H9 (cell line): ENCODE measurements at regions not wholly inside any gene's neighbourhood (a gene's known extent, or its start where the extent isn't known, plus 50 kb on each side); places are given as distances from the start of the nearest gene placed in this dataset.

Experiments used
- DNase-seq: peaks from one replicate; pipeline ENCODE4 v3.0.0-alpha.2; 2017
- H2AFZ ChIP-seq: one replicate; pipeline ENCODE4 v1.6.1; 2013; ENCODE audit warnings: mild to moderate bottlenecking, low read length, control low read depth, moderate library complexity
- H2AK5ac ChIP-seq: 2 replicates; pipeline ENCODE4 v1.6.1; 2013; ENCODE audit warnings: low read length, control low read depth, mixed read lengths; ENCODE audit not compliant: insufficient read length
- H2BK120ac ChIP-seq: one replicate; pipeline ENCODE4 v1.6.1; 2013; ENCODE audit warnings: low read depth, mild to moderate bottlenecking, low read length, control low read depth, inconsistent platforms; ENCODE audit not compliant: poor library complexity, severe bottlenecking
- H2BK12ac ChIP-seq: 2 replicates; pipeline ENCODE4 v1.6.1; 2013; ENCODE audit warnings: low read length, control low read depth, mixed read lengths, low read depth; ENCODE audit not compliant: insufficient read length
- H2BK15ac ChIP-seq: 2 replicates; pipeline ENCODE4 v1.6.1; 2013; ENCODE audit warnings: low read depth, low read length, control low read depth
- H2BK20ac ChIP-seq: one replicate; pipeline ENCODE4 v1.6.1; 2013; ENCODE audit warnings: low read depth, mild to moderate bottlenecking, low read length, control low read depth, inconsistent platforms; ENCODE audit not compliant: poor library complexity, severe bottlenecking
- H2BK5ac ChIP-seq: 2 replicates; pipeline ENCODE4 v1.6.1; 2013; ENCODE audit warnings: low read length, control low read depth, mixed read lengths; ENCODE audit not compliant: insufficient read length
- H3K14ac ChIP-seq: 2 replicates; pipeline ENCODE4 v1.6.1; 2013; ENCODE audit warnings: low read length, control low read depth; ENCODE audit not compliant: insufficient read depth
- H3K18ac ChIP-seq: 2 replicates; pipeline ENCODE4 v1.6.1; 2013; ENCODE audit warnings: low read depth, mild to moderate bottlenecking, mixed read lengths, low read length, control low read depth; ENCODE audit not compliant: insufficient read length
- H3K23ac ChIP-seq: 2 replicates; pipeline ENCODE4 v1.6.1; 2013; ENCODE audit warnings: low read length, control low read depth, mixed read lengths, low read depth; ENCODE audit not compliant: insufficient read length
- H3K23me2 ChIP-seq: 2 replicates; pipeline ENCODE4 v1.6.1; 2013; ENCODE audit warnings: low read depth, mild to moderate bottlenecking, mixed read lengths, low read length, control low read depth; ENCODE audit not compliant: insufficient read length, poor library complexity, severe bottlenecking
- H3K27ac ChIP-seq: 2 replicates; pipeline ENCODE4 v1.5.1; 2013; ENCODE audit warnings: low read length, control low read depth, mixed read lengths, low read depth; ENCODE audit not compliant: insufficient read length
- H3K27me3 ChIP-seq: 2 replicates; pipeline ENCODE4 v1.6.1; 2013; ENCODE audit warnings: low read length, control low read depth, inconsistent platforms; ENCODE audit not compliant: insufficient read depth
- H3K4ac ChIP-seq: 2 replicates; pipeline ENCODE4 v1.6.1; 2013; ENCODE audit warnings: low read depth, mild to moderate bottlenecking, control low read depth, inconsistent platforms, low read length, moderate library complexity
- H3K4me1 ChIP-seq: 2 replicates; pipeline ENCODE4 v1.6.1; 2013; ENCODE audit warnings: low read length, control low read depth, inconsistent platforms; ENCODE audit not compliant: insufficient read depth
- H3K4me2 ChIP-seq: 2 replicates; pipeline ENCODE4 v1.6.1; 2013; ENCODE audit warnings: low read length, control low read depth, mixed read lengths; ENCODE audit not compliant: insufficient read length, insufficient read depth
- H3K56ac ChIP-seq: 2 replicates; pipeline ENCODE4 v1.6.1; 2013; ENCODE audit warnings: low read depth, mild to moderate bottlenecking, mixed read lengths, low read length, control low read depth; ENCODE audit not compliant: insufficient read length
- H3K79me1 ChIP-seq: 2 replicates; pipeline ENCODE4 v1.6.1; 2013; ENCODE audit warnings: low read depth, mild to moderate bottlenecking, moderate library complexity, low read length, control low read depth, inconsistent platforms; ENCODE audit not compliant: insufficient read depth, poor library complexity, severe bottlenecking
- H3K79me2 ChIP-seq: 2 replicates; pipeline ENCODE4 v1.6.1; 2013; ENCODE audit warnings: low read length, control low read depth, inconsistent platforms; ENCODE audit not compliant: insufficient read depth
- H3K9ac ChIP-seq: 2 replicates; pipeline ENCODE4 v1.6.1; 2013; ENCODE audit warnings: low read length, control low read depth, mixed read lengths; ENCODE audit not compliant: insufficient read length; ENCODE audit errors: extremely low read depth
- H3K9me3 ChIP-seq: one replicate; pipeline ENCODE4 v1.6.1; 2013; ENCODE audit warnings: low read depth, low read length, inconsistent platforms; ENCODE audit not compliant: control insufficient read depth
- H3T11ph ChIP-seq: one replicate; pipeline ENCODE4 v1.6.1; 2013; ENCODE audit warnings: mild to moderate bottlenecking, low read length, control low read depth, inconsistent platforms
- H4K20me1 ChIP-seq: one replicate; pipeline ENCODE4 v1.6.1; 2013; ENCODE audit not compliant: control insufficient read depth, insufficient read length, insufficient read depth
- H4K5ac ChIP-seq: 2 replicates; pipeline ENCODE4 v1.6.1; 2013; ENCODE audit warnings: low read depth, mild to moderate bottlenecking, mixed read lengths, low read length, control low read depth; ENCODE audit not compliant: insufficient read length
- H4K8ac ChIP-seq: replicated peaks from 2 replicates; pipeline ENCODE4 v1.6.1; 2013; ENCODE audit warnings: low read length, control low read depth, mixed read lengths, low read depth; ENCODE audit not compliant: insufficient read length
- H4K91ac ChIP-seq: 2 replicates; pipeline ENCODE4 v1.6.1; 2013; ENCODE audit warnings: low read depth, mild to moderate bottlenecking, moderate library complexity, mixed read lengths, low read length, control low read depth; ENCODE audit not compliant: insufficient read length
- H3K27ac Mint-ChIP-seq, 3 experiments: 2 replicates in 2 of 3; 3 replicates in 1 of 3; pipeline ENCODE4 v1.8.0; 2020 to 2021; ENCODE audit warnings: mixed read lengths in 3 of 3, mild to moderate bottlenecking in 1 of 3, moderate library complexity in 1 of 3
- H3K27me3 Mint-ChIP-seq: 2 replicates; pipeline ENCODE4 v1.8.0; 2021; ENCODE audit warnings: low read depth, mild to moderate bottlenecking, moderate library complexity, mixed read lengths
- H3K36me3 Mint-ChIP-seq, 3 experiments: 2 replicates in 2 of 3; 3 replicates in 1 of 3; pipeline ENCODE4 v1.8.0; 2020 to 2021; ENCODE audit warnings: low read depth in 3 of 3, mixed read lengths in 3 of 3; ENCODE audit not compliant: insufficient read depth in 1 of 3
- H3K4me1 Mint-ChIP-seq, 2 experiments: 2 replicates each; pipeline ENCODE4 v1.8.0; 2020; ENCODE audit warnings: mixed read lengths in 2 of 2
- H3K4me3 Mint-ChIP-seq, 2 experiments: 2 replicates in 1 of 2; 3 replicates in 1 of 2; pipeline ENCODE4 v1.8.0; 2020 to 2021; ENCODE audit warnings: mild to moderate bottlenecking in 2 of 2, mixed read lengths in 2 of 2, moderate library complexity in 1 of 2
- H3K9me3 Mint-ChIP-seq, 2 experiments: 2 replicates in 1 of 2; 3 replicates in 1 of 2; pipeline ENCODE4 v1.8.0; 2020; ENCODE audit warnings: mild to moderate bottlenecking in 2 of 2, mixed read lengths in 2 of 2, moderate library complexity in 1 of 2
- CTCF ChIP-seq: fragments of 200-600 bp; sonication (generic); conservative IDR thresholded peaks from 3 replicates; pipeline ENCODE4 v1.8.0; 2021; ENCODE audit warnings: antibody characterized with exemption, mild to moderate bottlenecking
- WGBS: extraction: QIAGEN DNeasy Blood & Tissue Kit; methylation state at CpG from one replicate; pipeline ENCODE4 v1.1.7; 2013; ENCODE audit warnings: missing lambda C conversion rate, low lambda C conversion rate, mixed read lengths; ENCODE audit not compliant: insufficient read length; ENCODE audit errors: extremely low coverage; 5-methylcytosine and 5-hydroxymethylcytosine counted together

GRCh38 chr21:26684889-26685288 lies 111.8 kb upstream of the CYYR1 start:
- Histone ChIP-seq H2AFZ (no peak overlapping the region), H4K8ac (no peak overlapping the region), H3K4ac (no peak overlapping the region), H3K23ac (no peak overlapping the region), H3K9me3 (no peaks in the 10 kb centered on the region), H3K79me1 (no peaks in the 10 kb centered on the region), H3K9ac (no peak overlapping the region), H3K14ac (no peak overlapping the region), H3K4me2 (no peak overlapping the region), H2BK20ac (no peak overlapping the region), H4K5ac (no peak overlapping the region), H4K91ac (no peak overlapping the region), H3K23me2 (no peaks in the 10 kb centered on the region), H3K27me3 (no peaks in the 10 kb centered on the region), H3K18ac (no peak overlapping the region), H3K27ac (no peak overlapping the region), H2BK12ac (no peak overlapping the region), H2BK15ac (no peak overlapping the region), H2AK5ac (no peak overlapping the region), H3K79me2 (no peaks in the 10 kb centered on the region), H4K20me1 (no peaks in the 10 kb centered on the region), H3K56ac (no peak overlapping the region), H3K4me1 (no peaks in the 10 kb centered on the region), H2BK120ac (no peak overlapping the region), H2BK5ac (no peak overlapping the region), H3T11ph (no peak overlapping the region)
- TF ChIP-seq CTCF: no peak
- H3K4me1 Mint-ChIP-seq: no peaks in the 10 kb centered on the region
- no CpG with 5 or more reads among the region's 4 CpGs for WGBS
- H3K27me3 Mint-ChIP-seq: peaks cover 3% of the 10 kb centered on the region
- H3K9me3 Mint-ChIP-seq: peaks cover 0 to 2% of the 10 kb centered on the region in 2 experiments; a peak in 1 of 5 replicates
- no peak overlapping the region for H3K27ac Mint-ChIP-seq
- H3K4me3 Mint-ChIP-seq: no peak overlapping the region
- H3K36me3 Mint-ChIP-seq: no peaks in the 10 kb centered on the region
- DNase-seq: no peak
